ENCODE measurements at regions not wholly inside any gene's neighbourhood (a gene's known extent, or its start where the extent isn't known, plus 50 kb on each side); places are given as distances from the start of the nearest gene placed in this dataset.

DNA sequence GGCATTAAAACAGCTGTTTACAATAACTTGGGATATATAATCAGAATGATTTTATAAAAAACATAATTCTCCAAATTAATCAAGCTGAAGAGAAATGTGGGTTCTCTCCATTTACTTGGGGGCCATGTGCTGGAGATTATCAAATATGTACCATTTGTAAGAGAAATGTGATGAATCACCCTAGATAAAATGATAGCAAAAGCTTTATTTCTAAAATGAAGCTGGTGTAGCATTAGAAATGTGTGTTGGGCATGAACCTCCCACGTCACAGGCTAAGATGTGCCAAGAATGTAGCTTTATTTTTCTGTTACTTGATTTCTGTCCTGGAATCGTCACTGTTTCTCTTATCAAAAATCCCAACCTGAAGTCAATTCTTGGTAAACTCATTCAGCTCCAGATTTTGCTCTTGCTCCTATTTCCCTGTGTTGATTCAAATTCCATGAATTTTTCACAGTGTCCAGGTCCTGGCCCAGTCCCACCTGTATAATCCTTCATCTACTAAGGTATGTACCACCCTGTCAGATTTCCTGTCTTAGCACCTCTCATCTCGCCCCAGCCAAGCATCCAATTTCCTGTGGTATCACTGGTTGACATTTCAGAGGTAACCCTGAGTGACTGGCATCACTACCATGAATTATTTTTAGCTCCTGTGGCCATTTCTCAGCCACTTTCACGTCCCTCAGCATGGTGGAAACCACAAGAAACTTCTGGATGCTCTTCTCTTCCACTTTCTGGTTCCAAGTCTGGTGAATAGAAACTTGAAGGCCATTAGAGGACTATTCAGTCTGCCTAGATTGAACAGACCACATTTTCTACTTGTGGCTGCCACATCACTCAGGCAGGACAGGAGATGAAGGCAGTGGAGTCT is 103.6 kb upstream of the FLRT2 start:
- no peaks in the 10 kb centered on the region for H3K79me2 ChIP-seq (ENCODE audit: low read length)
- no peak overlapping the region for H3K4me2 ChIP-seq (ENCODE audit: low read depth, low read length, poor library complexity, severe bottlenecking)
- no peaks in the 10 kb centered on the region for H3K27me3 ChIP-seq (ENCODE audit: low read length)
- peaks cover 18% of the 10 kb centered on the region for H3K9me3 ChIP-seq (ENCODE audit: low read length)
- no peaks in the 10 kb centered on the region for H3K36me3 ChIP-seq (ENCODE audit: insufficient read depth, low read length)
- H3K9ac ChIP-seq (ENCODE audit: low read length): no peak overlapping the region
- no peak overlapping the region for H3K27ac ChIP-seq (ENCODE audit: low read length)
- H3K4me3 ChIP-seq (ENCODE audit: low read length): no peak overlapping the region
- H3K9me2 ChIP-seq (replicated peaks; ENCODE audit: insufficient read depth, low read length): no peaks in the 10 kb centered on the region
- H4K20me1 ChIP-seq (ENCODE audit: insufficient read depth, low read depth, low read length): no peaks in the 10 kb centered on the region
- no peaks in the 10 kb centered on the region for H3K4me1 ChIP-seq (ENCODE audit: low read length)
- H2AFZ ChIP-seq (ENCODE audit: low read length): no peak overlapping the region
- DNase-seq: no peak

DNA sequence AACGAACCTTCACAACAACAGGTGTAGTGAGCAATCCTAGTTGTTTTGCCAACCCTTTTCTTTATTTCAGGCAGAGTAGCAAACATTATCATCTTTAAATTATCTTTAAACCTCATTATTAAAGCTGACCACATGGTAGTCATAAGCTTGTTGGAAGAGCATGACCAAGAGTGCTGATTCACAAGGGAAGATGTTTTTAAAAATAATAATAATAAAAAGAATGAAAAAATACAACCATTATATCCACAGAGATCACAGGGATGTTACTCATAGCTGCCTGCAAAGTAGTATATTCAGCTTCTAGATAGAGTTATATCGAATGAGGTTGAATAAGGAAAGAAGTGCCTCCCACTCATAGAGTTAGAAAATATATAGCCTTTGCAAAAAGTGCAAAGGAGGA is 101.0 kb upstream of the FLRT2 start:
- Histone ChIP-seq H3K9me3 (ENCODE audit: low read length) (peaks cover 5% of the 10 kb centered on the region; the same call in 1 of the 2 replicates), H4K20me1 (ENCODE audit: insufficient read depth, low read depth, low read length) (no peaks in the 10 kb centered on the region), H2AFZ (ENCODE audit: low read length) (no peak overlapping the region), H3K4me1 (ENCODE audit: low read length) (no peaks in the 10 kb centered on the region), H3K9me2 (replicated peaks; ENCODE audit: insufficient read depth, low read length) (no peaks in the 10 kb centered on the region), H3K27me3 (ENCODE audit: low read length) (no peaks in the 10 kb centered on the region), H3K79me2 (ENCODE audit: low read length) (no peaks in the 10 kb centered on the region), H3K27ac (ENCODE audit: low read length) (no peak overlapping the region), H3K9ac (ENCODE audit: low read length) (no peak overlapping the region), H3K36me3 (ENCODE audit: insufficient read depth, low read length) (no peaks in the 10 kb centered on the region), H3K4me3 (ENCODE audit: low read length) (no peak overlapping the region), H3K4me2 (ENCODE audit: low read depth, low read length, poor library complexity, severe bottlenecking) (no peak overlapping the region)
- DNase-seq: no peak

DNA sequence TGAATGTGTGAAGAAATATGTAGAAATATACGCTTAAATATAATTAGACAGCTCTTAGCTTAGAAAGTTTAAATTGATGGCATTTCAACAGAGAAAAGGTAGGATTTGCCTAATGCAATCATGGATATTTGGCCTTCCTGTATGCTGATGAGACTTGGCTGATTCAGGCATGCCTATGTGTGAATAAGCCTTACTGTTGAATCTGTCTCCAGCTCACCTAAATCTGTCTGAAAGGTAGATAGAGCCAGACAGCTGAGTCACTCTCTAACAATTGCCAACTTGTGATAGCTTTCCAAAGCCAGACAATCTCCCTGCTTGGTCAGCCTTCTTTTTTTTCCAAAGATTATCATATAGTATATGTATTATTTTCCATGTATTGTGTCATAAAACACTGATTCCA is 92.8 kb upstream of the FLRT2 start:
- Histone ChIP-seq H3K36me3 (ENCODE audit: insufficient read depth, low read length) (no peaks in the 10 kb centered on the region), H3K9me2 (replicated peaks; ENCODE audit: insufficient read depth, low read length) (no peaks in the 10 kb centered on the region; the same call in 1 of the 2 replicates), H3K27me3 (ENCODE audit: low read length) (no peaks in the 10 kb centered on the region), H3K4me3 (ENCODE audit: low read length) (no peak overlapping the region), H3K79me2 (ENCODE audit: low read length) (no peaks in the 10 kb centered on the region), H3K9me3 (ENCODE audit: low read length) (peaks cover 16% of the 10 kb centered on the region), H3K9ac (ENCODE audit: low read length) (no peak overlapping the region), H4K20me1 (ENCODE audit: insufficient read depth, low read depth, low read length) (no peaks in the 10 kb centered on the region), H3K27ac (ENCODE audit: low read length) (no peak overlapping the region), H2AFZ (ENCODE audit: low read length) (no peak overlapping the region), H3K4me1 (ENCODE audit: low read length) (no peaks in the 10 kb centered on the region), H3K4me2 (ENCODE audit: low read depth, low read length, poor library complexity, severe bottlenecking) (no peak overlapping the region)
- DNase-seq: no peak

DNA sequence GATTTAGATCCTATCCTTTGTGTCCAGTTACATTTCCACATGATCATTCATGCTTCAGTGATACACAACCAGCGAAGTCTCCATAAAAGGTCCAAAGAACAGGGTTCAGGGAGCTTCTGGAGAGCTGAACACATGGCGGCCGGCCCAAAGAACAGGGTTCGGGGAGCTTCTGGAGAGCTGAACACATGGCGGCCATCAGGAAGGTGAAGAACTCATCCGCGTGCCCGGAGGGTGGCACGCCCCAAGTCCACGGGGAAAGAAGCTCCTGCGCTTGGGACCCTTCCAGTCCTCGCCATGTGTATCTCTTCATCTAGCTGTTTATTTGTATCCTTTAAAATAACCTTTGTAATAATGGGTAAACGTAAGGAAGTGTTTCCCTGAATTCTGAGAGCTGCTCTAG is 91.9 kb upstream of the FLRT2 start:
- no peaks in the 10 kb centered on the region for H3K36me3 ChIP-seq (ENCODE audit: insufficient read depth, low read length)
- H2AFZ ChIP-seq (ENCODE audit: low read length): no peak overlapping the region
- no peaks in the 10 kb centered on the region for H3K4me1 ChIP-seq (ENCODE audit: low read length)
- H3K9me3 ChIP-seq (ENCODE audit: low read length): peaks cover 15% of the 10 kb centered on the region
- no peaks in the 10 kb centered on the region for H3K79me2 ChIP-seq (ENCODE audit: low read length)
- no peaks in the 10 kb centered on the region; the same call in 1 of the 2 replicates for H3K9me2 ChIP-seq (replicated peaks; ENCODE audit: insufficient read depth, low read length)
- no peak overlapping the region for H3K9ac ChIP-seq (ENCODE audit: low read length)
- H3K27ac ChIP-seq (ENCODE audit: low read length): no peak overlapping the region
- no peaks in the 10 kb centered on the region for H4K20me1 ChIP-seq (ENCODE audit: insufficient read depth, low read depth, low read length)
- no peaks in the 10 kb centered on the region for H3K27me3 ChIP-seq (ENCODE audit: low read length)
- H3K4me2 ChIP-seq (ENCODE audit: low read depth, low read length, poor library complexity, severe bottlenecking): no peak overlapping the region
- DNase-seq: no peak
- H3K4me3 ChIP-seq (ENCODE audit: low read length): no peak overlapping the region

DNA sequence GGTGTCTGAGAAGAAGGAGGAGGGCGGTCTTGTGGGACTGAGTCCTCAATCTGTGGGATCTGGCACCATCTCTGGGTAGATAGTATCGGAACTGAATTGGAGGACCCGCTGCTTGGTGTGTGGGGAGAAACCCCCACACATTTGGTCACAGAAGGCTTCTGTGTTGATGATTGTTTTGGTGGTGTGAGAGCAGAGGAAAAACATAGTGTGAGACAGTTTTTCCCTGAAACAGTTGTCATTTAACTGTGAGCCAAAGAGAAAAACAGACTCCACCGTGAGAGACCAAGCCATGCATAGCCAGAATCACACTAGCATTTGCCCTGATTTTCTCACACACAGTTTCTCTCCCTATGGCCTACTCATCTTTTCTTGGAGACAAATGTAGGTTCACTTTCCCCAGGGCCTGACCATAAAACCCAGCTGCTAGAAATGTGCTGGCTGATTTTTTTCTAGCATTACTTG is 91.4 kb upstream of the FLRT2 start:
- Histone ChIP-seq H2AFZ (ENCODE audit: low read length) (no peak overlapping the region), H3K9ac (ENCODE audit: low read length) (no peak overlapping the region), H3K4me1 (ENCODE audit: low read length) (no peaks in the 10 kb centered on the region), H3K4me3 (ENCODE audit: low read length) (no peak overlapping the region), H3K27ac (ENCODE audit: low read length) (no peak overlapping the region), H3K4me2 (ENCODE audit: low read depth, low read length, poor library complexity, severe bottlenecking) (no peak overlapping the region), H3K27me3 (ENCODE audit: low read length) (no peaks in the 10 kb centered on the region), H3K79me2 (ENCODE audit: low read length) (no peaks in the 10 kb centered on the region), H3K9me3 (ENCODE audit: low read length) (peaks cover 18% of the 10 kb centered on the region), H3K36me3 (ENCODE audit: insufficient read depth, low read length) (no peaks in the 10 kb centered on the region), H3K9me2 (replicated peaks; ENCODE audit: insufficient read depth, low read length) (no peaks in the 10 kb centered on the region; the same call in 1 of the 2 replicates), H4K20me1 (ENCODE audit: insufficient read depth, low read depth, low read length) (no peaks in the 10 kb centered on the region)
- no peak for DNase-seq

DNA sequence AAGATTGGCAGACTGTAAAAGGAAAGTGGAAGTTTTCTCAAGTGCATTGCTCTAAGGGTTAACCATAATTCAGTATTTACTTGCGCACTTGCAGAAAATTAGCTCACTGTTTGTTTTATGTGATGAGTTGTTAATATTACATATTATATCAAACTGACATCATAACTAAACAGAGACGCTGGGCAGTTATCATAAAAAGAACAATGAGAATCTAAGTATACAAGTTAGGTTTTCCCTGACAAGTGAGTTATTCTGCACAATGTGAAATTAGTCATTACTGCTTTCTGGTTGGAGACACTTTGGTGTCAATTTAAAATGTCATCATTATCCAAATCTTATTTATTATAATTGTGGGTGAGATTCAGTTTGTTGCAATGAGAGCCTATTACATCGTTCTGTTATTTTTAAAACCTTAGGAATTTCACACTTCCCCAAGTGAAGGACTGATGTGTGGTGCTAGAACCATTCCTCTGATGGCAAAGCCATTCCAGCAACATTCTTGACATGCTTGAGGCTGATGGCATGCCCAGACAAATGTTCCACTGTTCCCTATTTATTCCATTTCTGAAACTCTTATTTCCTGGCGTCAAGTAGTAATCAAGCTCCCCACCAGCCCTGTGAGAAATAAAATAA is 90.1 kb upstream of the FLRT2 start:
- Histone ChIP-seq H3K4me1 (ENCODE audit: low read length) (no peaks in the 10 kb centered on the region), H3K79me2 (ENCODE audit: low read length) (no peaks in the 10 kb centered on the region), H3K9me2 (replicated peaks; ENCODE audit: insufficient read depth, low read length) (no peaks in the 10 kb centered on the region; the same call in 1 of the 2 replicates), H3K27ac (ENCODE audit: low read length) (no peak overlapping the region), H3K27me3 (ENCODE audit: low read length) (no peaks in the 10 kb centered on the region), H4K20me1 (ENCODE audit: insufficient read depth, low read depth, low read length) (no peaks in the 10 kb centered on the region), H3K9ac (ENCODE audit: low read length) (no peak overlapping the region), H3K36me3 (ENCODE audit: insufficient read depth, low read length) (no peaks in the 10 kb centered on the region), H2AFZ (ENCODE audit: low read length) (no peak overlapping the region), H3K4me3 (ENCODE audit: low read length) (no peak overlapping the region), H3K9me3 (ENCODE audit: low read length) (peaks cover 25% of the 10 kb centered on the region), H3K4me2 (ENCODE audit: low read depth, low read length, poor library complexity, severe bottlenecking) (no peak overlapping the region)
- no peak for DNase-seq

DNA sequence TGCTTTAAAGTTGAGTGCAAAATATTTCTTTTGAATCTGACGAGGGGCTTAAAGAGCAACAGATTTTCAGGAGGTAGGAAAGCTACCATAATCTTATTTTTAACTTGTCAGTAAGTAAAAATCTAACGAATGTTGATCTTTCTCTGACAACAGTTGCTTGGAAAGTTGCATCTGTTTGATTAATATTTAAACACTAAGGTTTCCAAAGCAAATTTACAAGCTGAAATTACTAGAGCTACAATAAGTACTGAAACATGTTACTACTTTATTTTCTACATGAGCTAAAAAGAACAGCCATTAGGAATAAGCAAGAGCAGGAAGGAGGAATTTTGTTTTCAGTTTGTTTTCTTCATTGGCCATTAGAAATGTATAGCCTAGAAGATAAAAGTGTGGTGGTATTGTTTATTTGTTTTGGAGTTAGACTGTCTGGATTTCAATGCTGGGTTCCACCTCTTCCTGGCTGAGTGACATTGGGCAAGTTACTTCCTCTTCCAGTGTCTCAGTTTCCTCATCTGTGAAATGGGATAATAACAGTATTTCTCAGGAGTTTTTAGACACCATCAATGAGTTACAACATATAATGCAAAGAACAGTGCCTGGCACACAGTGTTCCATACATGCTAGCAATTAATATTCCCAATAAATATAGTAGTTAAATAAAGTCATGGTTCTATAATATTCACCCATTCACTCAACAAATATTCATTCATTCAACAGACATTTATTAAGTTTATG is 87.9 kb upstream of the FLRT2 start:
- H2AFZ ChIP-seq (ENCODE audit: low read length): no peak overlapping the region
- H3K9me3 ChIP-seq (ENCODE audit: low read length): peaks cover 36% of the 10 kb centered on the region
- no peak for DNase-seq
- H3K27me3 ChIP-seq (ENCODE audit: low read length): no peaks in the 10 kb centered on the region
- H3K79me2 ChIP-seq (ENCODE audit: low read length): no peaks in the 10 kb centered on the region
- H3K4me1 ChIP-seq (ENCODE audit: low read length): no peaks in the 10 kb centered on the region
- H4K20me1 ChIP-seq (ENCODE audit: insufficient read depth, low read depth, low read length): no peaks in the 10 kb centered on the region
- H3K4me3 ChIP-seq (ENCODE audit: low read length): no peak overlapping the region
- H3K4me2 ChIP-seq (ENCODE audit: low read depth, low read length, poor library complexity, severe bottlenecking): no peak overlapping the region
- H3K9me2 ChIP-seq (replicated peaks; ENCODE audit: insufficient read depth, low read length): no peaks in the 10 kb centered on the region; the same call in 1 of the 2 replicates
- H3K36me3 ChIP-seq (ENCODE audit: insufficient read depth, low read length): no peaks in the 10 kb centered on the region
- H3K9ac ChIP-seq (ENCODE audit: low read length): no peak overlapping the region
- no peak overlapping the region for H3K27ac ChIP-seq (ENCODE audit: low read length)

DNA sequence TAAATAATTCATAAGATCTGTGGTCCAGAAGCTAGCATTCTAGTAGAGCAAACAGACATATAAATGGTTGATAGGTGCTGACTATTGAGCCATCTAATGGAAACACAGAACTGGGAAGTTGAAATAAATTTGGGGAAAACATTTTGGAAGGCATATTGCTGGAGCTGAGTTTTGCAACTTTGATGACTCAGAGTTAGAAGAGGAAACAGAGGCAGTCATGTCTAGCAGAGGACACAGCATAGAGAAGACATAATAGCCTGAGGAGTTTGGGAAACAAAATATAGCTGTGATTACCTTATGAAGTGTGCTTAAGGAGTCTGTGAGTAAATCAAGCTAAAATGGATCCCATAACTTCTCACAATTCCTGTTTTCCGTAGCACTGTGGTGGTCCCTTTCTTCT is 86.9 kb upstream of the FLRT2 start:
- no peak for DNase-seq
- no peak overlapping the region for H3K9ac ChIP-seq (ENCODE audit: low read length)
- no peaks in the 10 kb centered on the region for H3K4me1 ChIP-seq (ENCODE audit: low read length)
- H3K4me3 ChIP-seq (ENCODE audit: low read length): no peak overlapping the region
- peaks cover 31% of the 10 kb centered on the region for H3K9me3 ChIP-seq (ENCODE audit: low read length)
- H3K27ac ChIP-seq (ENCODE audit: low read length): no peak overlapping the region
- H3K9me2 ChIP-seq (replicated peaks; ENCODE audit: insufficient read depth, low read length): no peaks in the 10 kb centered on the region
- H3K4me2 ChIP-seq (ENCODE audit: low read depth, low read length, poor library complexity, severe bottlenecking): no peak overlapping the region
- H3K27me3 ChIP-seq (ENCODE audit: low read length): no peaks in the 10 kb centered on the region
- no peaks in the 10 kb centered on the region for H3K79me2 ChIP-seq (ENCODE audit: low read length)
- no peaks in the 10 kb centered on the region for H4K20me1 ChIP-seq (ENCODE audit: insufficient read depth, low read depth, low read length)
- H2AFZ ChIP-seq (ENCODE audit: low read length): no peak overlapping the region
- no peaks in the 10 kb centered on the region for H3K36me3 ChIP-seq (ENCODE audit: insufficient read depth, low read length)
